Tibial artery (tissue), 4 donors: ENCODE measurements at regions not wholly inside any gene's neighbourhood (a gene's known extent, or its start where the extent isn't known, plus 50 kb on each side); places are given as distances from the start of the nearest gene placed in this dataset.

Experiments
- DNase-seq, 2 donors: peaks; one replicate each; pipeline ENCODE4 v3.0.0-alpha.2; 2019
- H3K27ac ChIP-seq, 2 donors: fragments of 200-600 bp; sonication (generic) in 1 of 2; 1 replicate in 1 of 2; 2 replicates in 1 of 2; pipeline ENCODE4 v1.5.1; 2018 to 2019; ENCODE audit warnings: mild to moderate bottlenecking in 1 of 2
- H3K27me3 ChIP-seq, 2 donors: fragments of 200-600 bp; sonication (generic) in 1 of 2; one replicate each; pipeline versions ENCODE4 v1.5.1 to v1.6.0; 2016 to 2019
- H3K36me3 ChIP-seq, 3 donors: fragments of 200-600 bp; sonication (generic) in 2 of 3; one replicate each; pipeline ENCODE4 v1.5.1; 2016 to 2019; ENCODE audit warnings: mild to moderate bottlenecking in 2 of 3
- H3K4me1 ChIP-seq, 4 donors: fragments of 200-600 bp; sonication (generic) in 2 of 4; 1 replicate in 3 of 4; 2 replicates in 1 of 4; pipeline ENCODE4 v1.5.1; 2016 to 2019
- H3K4me3 ChIP-seq, 2 donors: fragments of 200-600 bp; sonication (generic) in 1 of 2; 1 replicate in 1 of 2; 2 replicates in 1 of 2; pipeline ENCODE4 v1.5.1; 2018 to 2019; ENCODE audit warnings: mild to moderate bottlenecking in 2 of 2
- H3K9me3 ChIP-seq, 3 donors: fragments of 200-600 bp; sonication (generic) in 1 of 3; one replicate each; pipeline ENCODE4 v1.5.1; 2016 to 2019
- CTCF ChIP-seq, 2 experiments: fragments of 200-600 bp in 1 of 2; fragments of 450-650 bp in 1 of 2; IDR thresholded peaks; one replicate each; pipeline ENCODE4 v1.5.1; 2017 to 2019; ENCODE audit warnings: antibody characterized with exemption in 2 of 2, mild to moderate bottlenecking in 1 of 2, moderate library complexity in 1 of 2
- intact Hi-C: fragments of 100-400 bp; cut with DNase I; formaldehyde crosslinking; loops from one replicate; pipeline ENCODE4 v1.15.0; 2023; ENCODE audit warnings: low total_unique reads

GRCh38 chr20:4304601-4305000, 55.5 kb upstream of the ADRA1D start:
- no peak for DNase-seq
- H3K4me3 ChIP-seq, result no peak overlapping the region
- H3K27ac ChIP-seq, result no peak overlapping the region
- no peaks in the 10 kb centered on the region for H3K27me3 ChIP-seq
- H3K36me3 ChIP-seq, result no peaks in the 10 kb centered on the region
- peaks cover 0 to 26% (median 6%) of the 10 kb centered on the region in 4 donors for H3K4me1 ChIP-seq
- intact Hi-C loops, result no loop called here
- no peaks in the 10 kb centered on the region for H3K9me3 ChIP-seq
- no peak for TF ChIP-seq CTCF (IDR thresholded peaks at IDR 0.05)

- Histone ChIP-seq H3K4me3 (no peak overlapping the region), H3K27ac (no peak overlapping the region), H3K27me3 (no peaks in the 10 kb centered on the region), H3K4me1 (peaks cover 0 to 22% (median 6%) of the 10 kb centered on the region in 4 donors), H3K9me3 (no peaks in the 10 kb centered on the region), H3K36me3 (no peaks in the 10 kb centered on the region)
- intact Hi-C loops, result no loop called here
- no peak for TF ChIP-seq CTCF (IDR thresholded peaks at IDR 0.05)
- DNase-seq, result no peak
Observed at GRCh38 chr20:4303136-4303535, 54.0 kb upstream of the ADRA1D start.

- no peak for TF ChIP-seq CTCF (IDR thresholded peaks at IDR 0.05)
- DNase-seq, result no peak
- intact Hi-C loops, result no loop called here
- Histone ChIP-seq H3K27me3 (no peaks in the 10 kb centered on the region), H3K4me1 (peaks cover 0 to 26% (median 16%) of the 10 kb centered on the region in 4 donors), H3K36me3 (no peaks in the 10 kb centered on the region), H3K9me3 (no peaks in the 10 kb centered on the region), H3K4me3 (no peak overlapping the region), H3K27ac (no peak overlapping the region)
Observed at GRCh38 chr20:4300921-4301320, 51.8 kb upstream of the ADRA1D start.

GRCh38 chr20:4300401-4300800, 51.3 kb upstream of the ADRA1D start:
- no peaks in the 10 kb centered on the region for H3K9me3 ChIP-seq
- H3K4me1 ChIP-seq, result peaks cover 0 to 21% (median 16%) of the 10 kb centered on the region in 4 donors
- no peaks in the 10 kb centered on the region for H3K36me3 ChIP-seq
- no peaks in the 10 kb centered on the region for H3K27me3 ChIP-seq
- TF ChIP-seq CTCF (IDR thresholded peaks at IDR 0.05), result no peak
- DNase-seq, result no peak
- no peak overlapping the region for H3K27ac ChIP-seq
- intact Hi-C loops, result no loop called here
- no peak overlapping the region for H3K4me3 ChIP-seq

GRCh38 chr20:4299773-4300172, 50.7 kb upstream of the ADRA1D start:
- H3K27me3 ChIP-seq, result no peaks in the 10 kb centered on the region
- no peaks in the 10 kb centered on the region for H3K36me3 ChIP-seq
- no peak for DNase-seq
- H3K4me1 ChIP-seq, result peaks cover 0 to 14% (median 12%) of the 10 kb centered on the region in 4 donors
- intact Hi-C loops, result no loop called here
- TF ChIP-seq CTCF (IDR thresholded peaks at IDR 0.05), result no peak
- H3K27ac ChIP-seq, result no peak overlapping the region
- no peak overlapping the region for H3K4me3 ChIP-seq
- H3K9me3 ChIP-seq, result no peaks in the 10 kb centered on the region

- Histone ChIP-seq H3K9me3 (no peaks in the 10 kb centered on the region), H3K27me3 (no peaks in the 10 kb centered on the region), H3K4me1 (peaks cover 0 to 13% (median 12%) of the 10 kb centered on the region in 4 donors), H3K4me3 (no peak overlapping the region), H3K27ac (no peak overlapping the region), H3K36me3 (no peaks in the 10 kb centered on the region)
- TF ChIP-seq CTCF (IDR thresholded peaks at IDR 0.05), result no peak
- intact Hi-C loops, result no loop called here
- no peak for DNase-seq
Observed at GRCh38 chr20:4299216-4299615, 50.1 kb upstream of the ADRA1D start.
